Activated naive CD4-positive, alpha-beta T cell treated with anti-CD3 and anti-CD28 coated beads, Interleukin-2, amount 10 ng/mL, durations not matched to agents 7 days and 5 days (primary cell): ENCODE measurements at regions not wholly inside any gene's neighbourhood (a gene's known extent, or its start where the extent isn't known, plus 50 kb on each side); places are given as distances from the start of the nearest gene placed in this dataset.

Experiments
- CTCF ChIA-PET: fragments of 350-600 bp; sonication (Branson Sonifier 250); formaldehyde crosslinking; loops from one replicate; lab custom pipeline; 2021; ENCODE audit warnings: antibody characterized with exemption; lab: Charles Lee
- DNase-seq: peaks from one replicate; pipeline ENCODE4 v3.0.0-alpha.2; 2020
- H3K27ac Mint-ChIP-seq: one replicate; pipeline ENCODE4 v1.8.0; 2021; ENCODE audit warnings: mild to moderate bottlenecking, moderate library complexity, mixed read lengths
- H3K27me3 Mint-ChIP-seq: one replicate; pipeline ENCODE4 v1.8.0; 2021; ENCODE audit warnings: mild to moderate bottlenecking, mixed read lengths
- H3K36me3 Mint-ChIP-seq: one replicate; pipeline ENCODE4 v1.8.0; 2021; ENCODE audit warnings: mixed read lengths
- H3K4me1 Mint-ChIP-seq: one replicate; pipeline ENCODE4 v1.8.0; 2021; ENCODE audit warnings: mixed read lengths
- H3K4me3 Mint-ChIP-seq: one replicate; pipeline ENCODE4 v1.8.0; 2021; ENCODE audit warnings: mild to moderate bottlenecking, moderate library complexity, mixed read lengths
- H3K9me3 Mint-ChIP-seq: one replicate; pipeline ENCODE4 v1.8.0; 2021; ENCODE audit warnings: mixed read lengths

- no peak overlapping the region for H3K4me3 Mint-ChIP-seq
- DNase-seq, result no peak
- H3K9me3 Mint-ChIP-seq, result no peaks in the 10 kb centered on the region
- CTCF ChIA-PET, result no interaction called here
- H3K27me3 Mint-ChIP-seq, result no peaks in the 10 kb centered on the region
- no peaks in the 10 kb centered on the region for H3K36me3 Mint-ChIP-seq
- H3K4me1 Mint-ChIP-seq, result no peaks in the 10 kb centered on the region
- no peak overlapping the region for H3K27ac Mint-ChIP-seq
These were observed 577.4 kb downstream of the TBC1D4 start for GRCh38 chr13:74904556-74904955.

GRCh38 chr13:74895042-74895796 lies 586.8 kb downstream of the TBC1D4 start:
- H3K27me3 Mint-ChIP-seq, result no peaks in the 10 kb centered on the region
- H3K9me3 Mint-ChIP-seq, result no peaks in the 10 kb centered on the region
- no peak for DNase-seq
- no peaks in the 10 kb centered on the region for H3K36me3 Mint-ChIP-seq
- H3K4me1 Mint-ChIP-seq, result no peaks in the 10 kb centered on the region
- no peak overlapping the region for H3K27ac Mint-ChIP-seq
- no peak overlapping the region for H3K4me3 Mint-ChIP-seq
- CTCF ChIA-PET, result interaction anchor here (0.6 kb wide), 1 partner anchor 436 kb away, joined by 3 read pairs; no protein-coding TSS in a partner anchor

GRCh38 chr13:74892096-74892495 lies 589.9 kb downstream of the TBC1D4 start:
- CTCF ChIA-PET, result no interaction called here
- no peak for DNase-seq
- no peak overlapping the region for H3K4me3 Mint-ChIP-seq
- no peaks in the 10 kb centered on the region for H3K4me1 Mint-ChIP-seq
- H3K9me3 Mint-ChIP-seq, result no peaks in the 10 kb centered on the region
- H3K27me3 Mint-ChIP-seq, result no peaks in the 10 kb centered on the region
- no peak overlapping the region for H3K27ac Mint-ChIP-seq
- no peaks in the 10 kb centered on the region for H3K36me3 Mint-ChIP-seq

GRCh38 chr13:74891610-74892009 lies 590.4 kb downstream of the TBC1D4 start:
- Mint-ChIP-seq H3K9me3 (no peaks in the 10 kb centered on the region), H3K36me3 (no peaks in the 10 kb centered on the region), H3K27ac (no peak overlapping the region), H3K27me3 (no peaks in the 10 kb centered on the region), H3K4me3 (no peak overlapping the region), H3K4me1 (no peaks in the 10 kb centered on the region)
- no peak for DNase-seq
- CTCF ChIA-PET, result no interaction called here

GRCh38 chr13:74889321-74889720 lies 592.6 kb downstream of the TBC1D4 start:
- Mint-ChIP-seq H3K27ac (no peak overlapping the region), H3K27me3 (no peaks in the 10 kb centered on the region), H3K4me1 (no peaks in the 10 kb centered on the region), H3K9me3 (no peaks in the 10 kb centered on the region), H3K36me3 (no peaks in the 10 kb centered on the region), H3K4me3 (no peak overlapping the region)
- DNase-seq, result no peak
- CTCF ChIA-PET, result no interaction called here

GRCh38 chr13:74886502-74886901 lies 595.5 kb downstream of the TBC1D4 start:
- Mint-ChIP-seq H3K27ac (no peak overlapping the region), H3K4me3 (no peak overlapping the region), H3K9me3 (no peaks in the 10 kb centered on the region), H3K27me3 (no peaks in the 10 kb centered on the region), H3K4me1 (no peaks in the 10 kb centered on the region), H3K36me3 (no peaks in the 10 kb centered on the region)
- CTCF ChIA-PET, result no interaction called here
- no peak for DNase-seq

- Mint-ChIP-seq H3K9me3 (peaks cover 2% of the 10 kb centered on the region), H3K27me3 (no peaks in the 10 kb centered on the region), H3K27ac (no peak overlapping the region), H3K4me1 (no peaks in the 10 kb centered on the region), H3K4me3 (no peak overlapping the region), H3K36me3 (no peaks in the 10 kb centered on the region)
- CTCF ChIA-PET, result no interaction called here
- no peak for DNase-seq
These were observed 598.1 kb downstream of the TBC1D4 start for GRCh38 chr13:74883834-74884233.

- H3K36me3 Mint-ChIP-seq, result no peaks in the 10 kb centered on the region
- H3K27me3 Mint-ChIP-seq, result no peaks in the 10 kb centered on the region
- no peaks in the 10 kb centered on the region for H3K9me3 Mint-ChIP-seq
- H3K4me1 Mint-ChIP-seq, result no peaks in the 10 kb centered on the region
- H3K27ac Mint-ChIP-seq, result no peak overlapping the region
- no peak for DNase-seq
- CTCF ChIA-PET, result no interaction called here
- no peak overlapping the region for H3K4me3 Mint-ChIP-seq
These were observed 610.4 kb downstream of the TBC1D4 start for GRCh38 chr13:74871369-74872070.

- H3K27me3 Mint-ChIP-seq, result no peaks in the 10 kb centered on the region
- DNase-seq, result no peak
- no peaks in the 10 kb centered on the region for H3K36me3 Mint-ChIP-seq
- H3K9me3 Mint-ChIP-seq, result no peaks in the 10 kb centered on the region
- CTCF ChIA-PET, result no interaction called here
- H3K4me3 Mint-ChIP-seq, result no peak overlapping the region
- no peaks in the 10 kb centered on the region for H3K4me1 Mint-ChIP-seq
- no peak overlapping the region for H3K27ac Mint-ChIP-seq
These were observed 611.1 kb downstream of the TBC1D4 start for GRCh38 chr13:74870865-74871264.

- H3K4me3 Mint-ChIP-seq, result no peak overlapping the region
- no peaks in the 10 kb centered on the region for H3K4me1 Mint-ChIP-seq
- no peak overlapping the region for H3K27ac Mint-ChIP-seq
- DNase-seq, result no peak
- H3K27me3 Mint-ChIP-seq, result no peaks in the 10 kb centered on the region
- no peaks in the 10 kb centered on the region for H3K36me3 Mint-ChIP-seq
- CTCF ChIA-PET, result no interaction called here
- H3K9me3 Mint-ChIP-seq, result no peaks in the 10 kb centered on the region
These were observed 612.1 kb downstream of the TBC1D4 start for GRCh38 chr13:74869846-74870245.

- H3K4me1 Mint-ChIP-seq, result no peaks in the 10 kb centered on the region
- DNase-seq, result no peak
- H3K27ac Mint-ChIP-seq, result no peak overlapping the region
- H3K9me3 Mint-ChIP-seq, result no peaks in the 10 kb centered on the region
- CTCF ChIA-PET, result no interaction called here
- no peaks in the 10 kb centered on the region for H3K36me3 Mint-ChIP-seq
- H3K27me3 Mint-ChIP-seq, result no peaks in the 10 kb centered on the region
- H3K4me3 Mint-ChIP-seq, result no peak overlapping the region
These were observed 613.9 kb downstream of the TBC1D4 start for GRCh38 chr13:74868049-74868448.

- no peak overlapping the region for H3K27ac Mint-ChIP-seq
- no peaks in the 10 kb centered on the region for H3K9me3 Mint-ChIP-seq
- H3K36me3 Mint-ChIP-seq, result no peaks in the 10 kb centered on the region
- H3K27me3 Mint-ChIP-seq, result no peaks in the 10 kb centered on the region
- H3K4me1 Mint-ChIP-seq, result no peaks in the 10 kb centered on the region
- CTCF ChIA-PET, result no interaction called here
- DNase-seq, result no peak
- H3K4me3 Mint-ChIP-seq, result no peak overlapping the region
These were observed 614.5 kb downstream of the TBC1D4 start for GRCh38 chr13:74867460-74867859.

- Mint-ChIP-seq H3K36me3 (no peaks in the 10 kb centered on the region), H3K4me1 (no peaks in the 10 kb centered on the region), H3K27ac (no peak overlapping the region), H3K27me3 (no peaks in the 10 kb centered on the region), H3K4me3 (no peak overlapping the region), H3K9me3 (no peaks in the 10 kb centered on the region)
- CTCF ChIA-PET, result interaction anchor here (0.7 kb wide), 1 partner anchor 55 kb away, joined by 3 read pairs; no protein-coding TSS in a partner anchor
- DNase-seq, result no peak
These were observed 615.9 kb downstream of the TBC1D4 start for GRCh38 chr13:74866101-74866500.

- no peak overlapping the region for H3K4me3 Mint-ChIP-seq
- no peaks in the 10 kb centered on the region for H3K9me3 Mint-ChIP-seq
- no peaks in the 10 kb centered on the region for H3K4me1 Mint-ChIP-seq
- CTCF ChIA-PET, result no interaction called here
- DNase-seq, result no peak
- H3K27ac Mint-ChIP-seq, result no peak overlapping the region
- H3K27me3 Mint-ChIP-seq, result no peaks in the 10 kb centered on the region
- H3K36me3 Mint-ChIP-seq, result no peaks in the 10 kb centered on the region
These were observed 616.3 kb downstream of the TBC1D4 start for GRCh38 chr13:74865656-74866055.

- Mint-ChIP-seq H3K9me3 (no peaks in the 10 kb centered on the region), H3K4me3 (no peak overlapping the region)
These were observed 621.2 kb downstream of the TBC1D4 start for GRCh38 chr13:74860789-74861188.

More at GRCh38 chr13:74860789-74861188, 621.2 kb downstream of the TBC1D4 start:
- Mint-ChIP-seq H3K27me3 (no peaks in the 10 kb centered on the region), H3K4me1 (no peaks in the 10 kb centered on the region), H3K36me3 (no peaks in the 10 kb centered on the region), H3K27ac (no peak overlapping the region)
- CTCF ChIA-PET, result no interaction called here
- DNase-seq, result no peak
